SK-N-SH treated with all-trans-retinoic acid at 6 μM for 48 hours (cell line): ENCODE measurements at regions not wholly inside any gene's neighbourhood (a gene's known extent, or its start where the extent isn't known, plus 50 kb on each side); places are given as distances from the start of the nearest gene placed in this dataset.

Experiments
- ARNTL ChIP-seq: fragments of 450-650 bp; formaldehyde crosslinking; IDR thresholded peaks from 2 replicates; pipeline ENCODE4 v1.5.0; 2020; ENCODE audit warnings: low read depth, mild to moderate bottlenecking, moderate library complexity, borderline replicate concordance
- BACH2 ChIP-seq: fragments of 250-450 bp; sonication (Bioruptor Pico); IDR thresholded peaks from 2 replicates; pipeline ENCODE4 v1.9.0; 2021; ENCODE audit warnings: mild to moderate bottlenecking, borderline replicate concordance
- CSDC2 ChIP-seq: fragments of 250-450 bp; sonication (Bioruptor Pico); IDR thresholded peaks from 2 replicates; pipeline ENCODE4 v1.5.0; 2020; ENCODE audit warnings: mild to moderate bottlenecking, moderate library complexity
- ESRRG ChIP-seq: fragments of 250-450 bp; sonication (Bioruptor Pico); IDR thresholded peaks from 2 replicates; pipeline ENCODE4 v1.6.1; 2021; ENCODE audit warnings: mild to moderate bottlenecking
- ISL1 ChIP-seq: fragments of 250-450 bp; sonication (Bioruptor Pico); IDR thresholded peaks from 2 replicates; pipeline ENCODE4 v2.1.2; 2022; ENCODE audit warnings: mild to moderate bottlenecking, moderate library complexity
- POU6F1 ChIP-seq: fragments of 250-450 bp; sonication (Bioruptor Pico); IDR thresholded peaks from 2 replicates; pipeline ENCODE4 v1.8.0; 2021; ENCODE audit warnings: low read depth, mild to moderate bottlenecking, moderate library complexity, borderline replicate concordance
- RARB ChIP-seq: fragments of 250-450 bp; sonication (Bioruptor Pico); IDR thresholded peaks from 2 replicates; pipeline ENCODE4 v1.8.0; 2021; ENCODE audit warnings: mild to moderate bottlenecking, moderate library complexity
- SNAI2 ChIP-seq: fragments of 250-450 bp; sonication (Bioruptor Pico); IDR thresholded peaks from 2 replicates; pipeline ENCODE4 v1.5.0; 2020; ENCODE audit warnings: mild to moderate bottlenecking, moderate library complexity
- TSHZ2 ChIP-seq: fragments of 250-450 bp; sonication (Bioruptor Pico); IDR thresholded peaks from 2 replicates; pipeline ENCODE4 v1.5.0; 2020; ENCODE audit warnings: mild to moderate bottlenecking, moderate library complexity
- ZFP3 ChIP-seq: fragments of 250-450 bp; sonication (Bioruptor Pico); IDR thresholded peaks from 2 replicates; pipeline ENCODE4 v1.5.0; 2020; ENCODE audit warnings: mild to moderate bottlenecking, moderate library complexity
- ZNF565 ChIP-seq: fragments of 450-650 bp; formaldehyde crosslinking; conservative IDR thresholded peaks from 2 replicates; pipeline ENCODE4 v1.5.0; 2020; ENCODE audit warnings: low read depth, mild to moderate bottlenecking, moderate library complexity
- ZNF70 ChIP-seq: fragments of 450-650 bp; formaldehyde crosslinking; IDR thresholded peaks from 2 replicates; pipeline ENCODE4 v1.5.0; 2020; ENCODE audit warnings: mild to moderate bottlenecking, moderate library complexity
- TF ChIP-seq, protein P1 (sequence below): fragments of 250-450 bp; sonication (Bioruptor Pico); IDR thresholded peaks from 2 replicates; pipeline ENCODE4 v1.8.0; 2020; ENCODE audit warnings: mild to moderate bottlenecking, moderate library complexity, borderline replicate concordance
- TF ChIP-seq, protein P2 (sequence below): fragments of 250-450 bp; sonication (Bioruptor Pico); IDR thresholded peaks from 2 replicates; pipeline ENCODE4 v1.5.1; 2020; ENCODE audit warnings: low read depth, mild to moderate bottlenecking, moderate library complexity

GRCh38 chr7:81527651-81528050, 242.2 kb downstream of the HGF start:
- TF ChIP-seq TSHZ2 (CRISPR knock-in tag) (no peak), ESRRG (CRISPR knock-in tag) (no peak), ZFP3 (CRISPR knock-in tag) (no peak), CSDC2 (CRISPR knock-in tag) (no peak), ARNTL (no peak), SNAI2 (no peak), ZNF565 (CRISPR knock-in tag) (no peak), RARB (CRISPR knock-in tag) (no peak), POU6F1 (CRISPR knock-in tag) (no peak), BACH2 (no peak), ZNF70 (no peak), ISL1 (CRISPR knock-in tag) (no peak)
- TF ChIP-seq, protein P1, sequence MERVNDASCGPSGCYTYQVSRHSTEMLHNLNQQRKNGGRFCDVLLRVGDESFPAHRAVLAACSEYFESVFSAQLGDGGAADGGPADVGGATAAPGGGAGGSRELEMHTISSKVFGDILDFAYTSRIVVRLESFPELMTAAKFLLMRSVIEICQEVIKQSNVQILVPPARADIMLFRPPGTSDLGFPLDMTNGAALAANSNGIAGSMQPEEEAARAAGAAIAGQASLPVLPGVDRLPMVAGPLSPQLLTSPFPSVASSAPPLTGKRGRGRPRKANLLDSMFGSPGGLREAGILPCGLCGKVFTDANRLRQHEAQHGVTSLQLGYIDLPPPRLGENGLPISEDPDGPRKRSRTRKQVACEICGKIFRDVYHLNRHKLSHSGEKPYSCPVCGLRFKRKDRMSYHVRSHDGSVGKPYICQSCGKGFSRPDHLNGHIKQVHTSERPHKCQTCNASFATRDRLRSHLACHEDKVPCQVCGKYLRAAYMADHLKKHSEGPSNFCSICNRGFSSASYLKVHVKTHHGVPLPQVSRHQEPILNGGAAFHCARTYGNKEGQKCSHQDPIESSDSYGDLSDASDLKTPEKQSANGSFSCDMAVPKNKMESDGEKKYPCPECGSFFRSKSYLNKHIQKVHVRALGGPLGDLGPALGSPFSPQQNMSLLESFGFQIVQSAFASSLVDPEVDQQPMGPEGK (CRISPR knock-in tag), result no peak
- TF ChIP-seq, protein P2, sequence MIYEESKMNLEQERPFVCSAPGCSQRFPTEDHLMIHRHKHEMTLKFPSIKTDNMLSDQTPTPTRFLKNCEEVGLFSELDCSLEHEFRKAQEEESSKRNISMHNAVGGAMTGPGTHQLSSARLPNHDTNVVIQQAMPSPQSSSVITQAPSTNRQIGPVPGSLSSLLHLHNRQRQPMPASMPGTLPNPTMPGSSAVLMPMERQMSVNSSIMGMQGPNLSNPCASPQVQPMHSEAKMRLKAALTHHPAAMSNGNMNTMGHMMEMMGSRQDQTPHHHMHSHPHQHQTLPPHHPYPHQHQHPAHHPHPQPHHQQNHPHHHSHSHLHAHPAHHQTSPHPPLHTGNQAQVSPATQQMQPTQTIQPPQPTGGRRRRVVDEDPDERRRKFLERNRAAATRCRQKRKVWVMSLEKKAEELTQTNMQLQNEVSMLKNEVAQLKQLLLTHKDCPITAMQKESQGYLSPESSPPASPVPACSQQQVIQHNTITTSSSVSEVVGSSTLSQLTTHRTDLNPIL (CRISPR knock-in tag), result no peak
